ENCODE measurements at regions not wholly inside any gene's neighbourhood (a gene's known extent, or its start where the extent isn't known, plus 50 kb on each side); places are given as distances from the start of the nearest gene placed in this dataset.
"Not testable (repeated sequence)": the region's sequence is repeated elsewhere in the genome, so short reads cannot be mapped to it uniquely, and the experiment has no call there.

- Histone ChIP-seq H3K4me3 (no peak overlapping the region), H4K20me1 (no peaks in the 10 kb centered on the region), H3K4me1 (no peaks in the 10 kb centered on the region), H3K27me3 (no peaks in the 10 kb centered on the region), H3K27ac (no peak overlapping the region), H3K4me2 (no peak overlapping the region), H3K36me3 (no peaks in the 10 kb centered on the region), H3K9ac (no peak overlapping the region), H3K9me3 (replicated peaks in 1 of 11) (no peaks in the 10 kb centered on the region)
- no peak for TF ChIP-seq Cebpa-rat (IDR thresholded peaks at IDR 0.05)
These were observed 344.0 kb downstream of the DSC3 start for GRCh38 chr18:30698571-30698970.

GRCh38 chr18:30696201-30696600 lies 346.3 kb downstream of the DSC3 start:
- H3K9me3 ChIP-seq (replicated peaks in 1 of 11), result no peaks in the 10 kb centered on the region
- no peak overlapping the region for H3K9ac ChIP-seq
- H3K4me2 ChIP-seq, result no peak overlapping the region
- no peak overlapping the region for H3K4me3 ChIP-seq
- no peak overlapping the region for H3K27ac ChIP-seq
- no peaks in the 10 kb centered on the region for H3K27me3 ChIP-seq
- no peak for TF ChIP-seq Cebpa-rat (IDR thresholded peaks at IDR 0.05)
- H3K4me1 ChIP-seq, result no peaks in the 10 kb centered on the region
- no peaks in the 10 kb centered on the region for H3K36me3 ChIP-seq
- no peaks in the 10 kb centered on the region for H4K20me1 ChIP-seq

GRCh38 chr18:30694773-30695172 lies 347.8 kb downstream of the DSC3 start:
- no peak for TF ChIP-seq Cebpa-rat (IDR thresholded peaks at IDR 0.05)
- no peaks in the 10 kb centered on the region for H4K20me1 ChIP-seq
- no peak overlapping the region for H3K4me2 ChIP-seq
- H3K9ac ChIP-seq, result no peak overlapping the region
- H3K27ac ChIP-seq, result no peak overlapping the region
- no peaks in the 10 kb centered on the region for H3K4me1 ChIP-seq
- no peak overlapping the region for H3K4me3 ChIP-seq
- no peaks in the 10 kb centered on the region for H3K9me3 ChIP-seq (replicated peaks in 1 of 11)
- H3K27me3 ChIP-seq, result no peaks in the 10 kb centered on the region
- no peaks in the 10 kb centered on the region for H3K36me3 ChIP-seq

- Histone ChIP-seq H3K9me3 (replicated peaks in 1 of 11) (no peaks in the 10 kb centered on the region), H3K4me1 (no peaks in the 10 kb centered on the region), H3K27ac (no peak overlapping the region), H3K9ac (no peak overlapping the region), H4K20me1 (no peaks in the 10 kb centered on the region), H3K4me3 (no peak overlapping the region), H3K27me3 (no peaks in the 10 kb centered on the region), H3K36me3 (no peaks in the 10 kb centered on the region), H3K4me2 (no peak overlapping the region)
- TF ChIP-seq Cebpa-rat (IDR thresholded peaks at IDR 0.05), result no peak
These were observed 353.3 kb downstream of the DSC3 start for GRCh38 chr18:30689216-30689615.

GRCh38 chr18:30687501-30687900 lies 355.0 kb downstream of the DSC3 start:
- H3K36me3 ChIP-seq, result no peaks in the 10 kb centered on the region
- H3K4me1 ChIP-seq, result no peaks in the 10 kb centered on the region
- no peak overlapping the region for H3K9ac ChIP-seq
- no peak overlapping the region for H3K27ac ChIP-seq
- no peaks in the 10 kb centered on the region for H3K9me3 ChIP-seq (replicated peaks in 1 of 11)
- TF ChIP-seq Cebpa-rat (IDR thresholded peaks at IDR 0.05), result no peak
- H3K4me3 ChIP-seq, result no peak overlapping the region
- no peaks in the 10 kb centered on the region for H4K20me1 ChIP-seq
- no peaks in the 10 kb centered on the region for H3K27me3 ChIP-seq
- H3K4me2 ChIP-seq, result no peak overlapping the region

- no peak for TF ChIP-seq Cebpa-rat (IDR thresholded peaks at IDR 0.05)
- H4K20me1 ChIP-seq, result no peaks in the 10 kb centered on the region
- H3K9ac ChIP-seq, result no peak overlapping the region
- H3K27ac ChIP-seq, result no peak overlapping the region
- H3K4me1 ChIP-seq, result no peaks in the 10 kb centered on the region
- H3K4me3 ChIP-seq, result no peak overlapping the region
- no peaks in the 10 kb centered on the region for H3K9me3 ChIP-seq (replicated peaks in 1 of 11)
- no peaks in the 10 kb centered on the region for H3K36me3 ChIP-seq
- no peaks in the 10 kb centered on the region for H3K27me3 ChIP-seq
- no peak overlapping the region for H3K4me2 ChIP-seq
These were observed 357.6 kb downstream of the DSC3 start for GRCh38 chr18:30684825-30685481.

GRCh38 chr18:30683836-30684235 lies 358.7 kb downstream of the DSC3 start:
- H3K4me3 ChIP-seq, result no peak overlapping the region
- no peaks in the 10 kb centered on the region for H3K4me1 ChIP-seq
- no peak overlapping the region for H3K4me2 ChIP-seq
- no peaks in the 10 kb centered on the region for H3K36me3 ChIP-seq
- H3K9me3 ChIP-seq (replicated peaks in 1 of 11), result no peaks in the 10 kb centered on the region
- no peak for TF ChIP-seq Cebpa-rat (IDR thresholded peaks at IDR 0.05)
- H4K20me1 ChIP-seq, result no peaks in the 10 kb centered on the region
- H3K9ac ChIP-seq, result no peak overlapping the region
- H3K27me3 ChIP-seq, result no peaks in the 10 kb centered on the region
- no peak overlapping the region for H3K27ac ChIP-seq

- H3K4me1 ChIP-seq, result no peaks in the 10 kb centered on the region
- no peaks in the 10 kb centered on the region for H3K27me3 ChIP-seq
- no peaks in the 10 kb centered on the region for H4K20me1 ChIP-seq
- TF ChIP-seq Cebpa-rat (IDR thresholded peaks at IDR 0.05), result no peak
- no peak overlapping the region for H3K4me3 ChIP-seq
- no peaks in the 10 kb centered on the region for H3K36me3 ChIP-seq
- no peak overlapping the region for H3K9ac ChIP-seq
- H3K9me3 ChIP-seq (replicated peaks in 1 of 11), result no peaks in the 10 kb centered on the region
- H3K27ac ChIP-seq, result no peak overlapping the region
- no peak overlapping the region for H3K4me2 ChIP-seq
These were observed 359.9 kb downstream of the DSC3 start for GRCh38 chr18:30682672-30683071.

GRCh38 chr18:30679285-30679930 lies 363.1 kb downstream of the DSC3 start:
- H4K20me1 ChIP-seq, result no peaks in the 10 kb centered on the region
- no peak overlapping the region for H3K27ac ChIP-seq
- H3K4me2 ChIP-seq, result no peak overlapping the region
- H3K4me3 ChIP-seq, result no peak overlapping the region
- H3K36me3 ChIP-seq, result no peaks in the 10 kb centered on the region
- TF ChIP-seq Cebpa-rat (IDR thresholded peaks at IDR 0.05), result no peak
- H3K9me3 ChIP-seq (replicated peaks in 1 of 11), result no peaks in the 10 kb centered on the region
- no peaks in the 10 kb centered on the region for H3K4me1 ChIP-seq
- no peak overlapping the region for H3K9ac ChIP-seq
- H3K27me3 ChIP-seq, result no peaks in the 10 kb centered on the region

GRCh38 chr18:30677813-30678212 lies 364.7 kb downstream of the DSC3 start:
- not testable (repeated sequence) for H3K4me1 ChIP-seq; H3K4me3 ChIP-seq; H4K20me1 ChIP-seq; H3K9me3 ChIP-seq (replicated peaks in 1 of 11); H3K9ac ChIP-seq; H3K27me3 ChIP-seq; H3K27ac ChIP-seq; H3K4me2 ChIP-seq; H3K36me3 ChIP-seq

All from BLaER1 treated with 17β-estradiol and CSF1 and Interleukin-3, amounts not matched to agents 10 nM and 100 nM (cell line).